Progenitor cell of endocrine pancreas (in vitro differentiated cells): ENCODE measurements at regions not wholly inside any gene's neighbourhood (a gene's known extent, or its start where the extent isn't known, plus 50 kb on each side); places are given as distances from the start of the nearest gene placed in this dataset.

Experiments
- DNase-seq: peaks from one replicate; pipeline ENCODE4 v3.0.0; 2021; ENCODE audit warnings: low spot score; ENCODE audit not compliant: unreplicated experiment
- H3K27ac Mint-ChIP-seq: 2 replicates; pipeline ENCODE4 v1.8.0; 2021; ENCODE audit warnings: mild to moderate bottlenecking, moderate library complexity, mixed read lengths
- H3K27me3 Mint-ChIP-seq: 2 replicates; pipeline ENCODE4 v1.8.0; 2021; ENCODE audit warnings: mixed read lengths
- H3K36me3 Mint-ChIP-seq: 2 replicates; pipeline ENCODE4 v1.8.0; 2022; ENCODE audit warnings: mixed read lengths; ENCODE audit not compliant: insufficient read depth
- H3K4me1 Mint-ChIP-seq: 2 replicates; pipeline ENCODE4 v1.8.0; 2021; ENCODE audit warnings: low read depth, mixed read lengths
- H3K4me3 Mint-ChIP-seq: 2 replicates; pipeline ENCODE4 v1.8.0; 2021; ENCODE audit warnings: low read depth, mild to moderate bottlenecking, moderate library complexity, mixed read lengths
- H3K9me3 Mint-ChIP-seq: 2 replicates; pipeline ENCODE4 v1.8.0; 2021; ENCODE audit warnings: low read depth, mixed read lengths
- CTCF ChIP-seq: fragments of 200-600 bp; sonication (generic); IDR thresholded peaks from one replicate; pipeline ENCODE4 v1.5.0; 2021; ENCODE audit warnings: antibody characterized with exemption, mild to moderate bottlenecking; ENCODE audit not compliant: unreplicated experiment

- Mint-ChIP-seq H3K27ac (no peak overlapping the region), H3K27me3 (peaks cover 15% of the 10 kb centered on the region)
These were observed 58.1 kb upstream of the PROK2 start for GRCh38 chr3:71843071-71843470.

GRCh38 chr3:71838406-71838805 lies 53.5 kb upstream of the PROK2 start:
- Mint-ChIP-seq H3K9me3 (peaks cover 14% of the 10 kb centered on the region), H3K4me3 (no peak overlapping the region), H3K27me3 (peaks cover 3% of the 10 kb centered on the region), H3K27ac (peak overlapping the region; percentile 64), H3K4me1 (peaks cover 23% of the 10 kb centered on the region), H3K36me3 (no peaks in the 10 kb centered on the region)
- TF ChIP-seq CTCF = no peak
- no peak for DNase-seq

More at GRCh38 chr3:71843071-71843470, 58.1 kb upstream of the PROK2 start:
- Mint-ChIP-seq H3K4me3 (no peak overlapping the region), H3K36me3 (no peaks in the 10 kb centered on the region), H3K4me1 (peaks cover 8% of the 10 kb centered on the region), H3K9me3 (peaks cover 10% of the 10 kb centered on the region)
- no peak for DNase-seq
- no peak for TF ChIP-seq CTCF
